Gastrocnemius medialis (tissue), 4 donors: ENCODE measurements at regions not wholly inside any gene's neighbourhood (a gene's known extent, or its start where the extent isn't known, plus 50 kb on each side); places are given as distances from the start of the nearest gene placed in this dataset.

Source experiments
- ATAC-seq, 2 donors: fragments of 150-250 bp; one replicate each; pipeline ENCODE4 v1.9.1; 2016
- DNase-seq, 2 donors: peaks; one replicate each; pipeline ENCODE4 v3.0.0-alpha.2; 2019
- H3K27ac ChIP-seq, 4 donors: fragments of 200-600 bp; sonication (generic); 1 replicate in 1 of 4; 2 replicates in 3 of 4; pipeline ENCODE4 v1.5.1; 2016 to 2018; ENCODE audit warnings: mild to moderate bottlenecking in 2 of 4, moderate library complexity in 1 of 4
- H3K27me3 ChIP-seq, 3 donors: fragments of 200-600 bp; sonication (generic) in 2 of 3; 1 replicate in 1 of 3; 2 replicates in 2 of 3; pipeline versions ENCODE4 v1.5.1 to v1.6.0; 2016 to 2019; ENCODE audit warnings: mild to moderate bottlenecking in 1 of 3, moderate library complexity in 1 of 3
- H3K36me3 ChIP-seq, 2 donors: fragments of 200-600 bp; sonication (generic) in 1 of 2; one replicate each; pipeline ENCODE4 v1.5.1; 2017 to 2018
- H3K4me1 ChIP-seq, 2 donors: fragments of 200-600 bp; sonication (generic) in 1 of 2; one replicate each; pipeline ENCODE4 v1.5.1; 2016 to 2017; ENCODE audit warnings: mild to moderate bottlenecking in 2 of 2
- H3K4me3 ChIP-seq, 4 donors: fragments of 200-600 bp; sonication (generic) in 3 of 4; 1 replicate in 1 of 4; 2 replicates in 3 of 4; pipeline ENCODE4 v1.5.1; 2016 to 2019; ENCODE audit warnings: mild to moderate bottlenecking in 2 of 4
- H3K9me3 ChIP-seq, 3 donors: fragments of 200-600 bp; sonication (generic) in 2 of 3; 1 replicate in 1 of 3; 2 replicates in 2 of 3; pipeline ENCODE4 v1.5.1; 2016 to 2019
- POLR2A ChIP-seq, 2 donors: fragments of 450-650 bp; IDR thresholded peaks; one replicate each; pipeline ENCODE4 v1.6.1; 2017; ENCODE audit warnings: antibody characterized with exemption in 2 of 2, mild to moderate bottlenecking in 2 of 2, moderate library complexity in 2 of 2
- in situ Hi-C, 4 donors: fragments of 200-750 bp; cut with MboI; loops; one replicate each; pipeline versions ENCODE4 v1.15.0 to v1.8.0; 2017; ENCODE audit warnings: low sequenced_read_pairs in 4 of 4
- intact Hi-C: fragments of 100-400 bp; cut with DNase I; formaldehyde crosslinking; loops from one replicate; pipeline ENCODE4 v1.15.1; 2023; ENCODE audit warnings: low total_unique reads
- TF ChIP-seq, protein P1 (sequence below), 5 experiments: fragments of 450-650 bp in 3 of 5; fragments of 200-600 bp in 2 of 5; sonication (generic) in 2 of 5; IDR thresholded peaks in 4 of 5; conservative IDR thresholded peaks in 1 of 5; 1 replicate in 4 of 5; 2 replicates in 1 of 5; pipeline ENCODE4 v1.5.1; 2016 to 2019; ENCODE audit warnings: antibody characterized with exemption in 5 of 5, mild to moderate bottlenecking in 3 of 5, moderate library complexity in 3 of 5

DNA sequence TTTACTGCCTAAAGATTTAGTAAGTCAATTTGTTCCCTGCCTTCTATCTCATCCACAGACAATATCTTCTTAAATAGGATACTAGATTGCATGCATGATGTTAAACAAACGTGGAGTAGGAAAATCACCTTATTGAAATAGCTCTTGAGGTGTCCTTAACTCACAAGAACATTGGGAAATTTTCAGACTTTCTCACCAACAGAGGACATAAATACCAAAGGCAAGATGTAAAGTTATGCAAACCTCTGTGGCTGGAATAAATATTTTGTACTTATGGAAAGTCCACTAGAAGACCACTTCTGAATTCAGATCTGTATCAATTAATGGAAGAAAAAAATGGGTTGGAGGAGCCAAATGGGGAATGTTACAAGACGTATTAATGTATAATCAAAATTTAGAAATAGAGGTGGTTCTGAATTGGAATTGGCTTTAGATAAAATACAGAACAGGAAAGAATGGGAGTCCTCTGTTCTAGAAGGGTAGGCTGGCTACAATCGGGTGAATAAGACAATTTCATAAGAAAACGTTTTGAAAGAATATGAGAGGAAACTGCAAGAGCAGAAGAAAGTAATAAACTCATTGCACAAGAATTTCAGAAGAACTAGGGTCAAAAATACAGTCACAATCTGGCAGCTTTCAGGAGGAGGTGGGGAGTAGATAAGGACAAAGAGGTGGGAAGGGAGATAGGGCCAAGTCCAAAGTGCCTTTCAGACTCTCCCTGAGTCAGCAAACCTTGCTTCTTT, 69.3 kb upstream of the FN1 start:
- no peak for DNase-seq
- TF ChIP-seq, protein P1, sequence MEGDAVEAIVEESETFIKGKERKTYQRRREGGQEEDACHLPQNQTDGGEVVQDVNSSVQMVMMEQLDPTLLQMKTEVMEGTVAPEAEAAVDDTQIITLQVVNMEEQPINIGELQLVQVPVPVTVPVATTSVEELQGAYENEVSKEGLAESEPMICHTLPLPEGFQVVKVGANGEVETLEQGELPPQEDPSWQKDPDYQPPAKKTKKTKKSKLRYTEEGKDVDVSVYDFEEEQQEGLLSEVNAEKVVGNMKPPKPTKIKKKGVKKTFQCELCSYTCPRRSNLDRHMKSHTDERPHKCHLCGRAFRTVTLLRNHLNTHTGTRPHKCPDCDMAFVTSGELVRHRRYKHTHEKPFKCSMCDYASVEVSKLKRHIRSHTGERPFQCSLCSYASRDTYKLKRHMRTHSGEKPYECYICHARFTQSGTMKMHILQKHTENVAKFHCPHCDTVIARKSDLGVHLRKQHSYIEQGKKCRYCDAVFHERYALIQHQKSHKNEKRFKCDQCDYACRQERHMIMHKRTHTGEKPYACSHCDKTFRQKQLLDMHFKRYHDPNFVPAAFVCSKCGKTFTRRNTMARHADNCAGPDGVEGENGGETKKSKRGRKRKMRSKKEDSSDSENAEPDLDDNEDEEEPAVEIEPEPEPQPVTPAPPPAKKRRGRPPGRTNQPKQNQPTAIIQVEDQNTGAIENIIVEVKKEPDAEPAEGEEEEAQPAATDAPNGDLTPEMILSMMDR (IDR thresholded peaks at IDR 0.05 in 4 of 5, conservative IDR thresholded peaks at IDR 0.05 in 1 of 5): no peak
- no peak for TF ChIP-seq POLR2A (IDR thresholded peaks at IDR 0.05)
- no peak overlapping the region for H3K27ac ChIP-seq
- no peak for ATAC-seq
- in situ Hi-C loops (no loop called here), intact Hi-C loops (no loop called here)
- no peaks in the 10 kb centered on the region for H3K36me3 ChIP-seq
- H3K9me3 ChIP-seq: no peaks in the 10 kb centered on the region
- H3K4me1 ChIP-seq: no peaks in the 10 kb centered on the region
- no peak overlapping the region for H3K4me3 ChIP-seq
- H3K27me3 ChIP-seq: no peaks in the 10 kb centered on the region

DNA sequence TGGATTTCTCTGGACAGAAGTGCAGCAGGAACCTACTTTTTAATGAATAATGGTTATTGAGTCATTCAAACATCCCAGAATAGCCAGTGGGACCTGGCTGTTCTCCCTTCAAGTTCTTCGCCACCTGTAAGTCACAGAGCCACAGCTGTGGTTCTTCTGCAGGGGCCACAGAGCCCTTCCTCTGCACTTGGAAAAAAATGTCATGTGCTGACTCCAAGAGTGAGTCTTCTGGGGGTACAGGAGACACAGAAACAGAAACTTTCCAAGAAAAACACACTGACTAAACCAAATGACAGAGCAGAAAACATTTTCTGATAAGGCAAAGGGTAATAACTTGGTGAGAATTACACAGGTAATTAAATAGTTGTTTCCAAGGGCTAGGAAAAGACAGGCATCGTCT, 68.7 kb upstream of the FN1 start:
- H3K4me1 ChIP-seq: no peaks in the 10 kb centered on the region
- no peak overlapping the region for H3K4me3 ChIP-seq
- intact Hi-C loops: no loop called here
- no peaks in the 10 kb centered on the region for H3K27me3 ChIP-seq
- ATAC-seq (no peak), DNase-seq (no peak)
- no peaks in the 10 kb centered on the region for H3K9me3 ChIP-seq
- no peaks in the 10 kb centered on the region for H3K36me3 ChIP-seq
- no peak for TF ChIP-seq POLR2A (IDR thresholded peaks at IDR 0.05)
- TF ChIP-seq, protein P1 (IDR thresholded peaks at IDR 0.05 in 4 of 5, conservative IDR thresholded peaks at IDR 0.05 in 1 of 5): no peak
- in situ Hi-C loops: no loop called here
- no peak overlapping the region for H3K27ac ChIP-seq

DNA sequence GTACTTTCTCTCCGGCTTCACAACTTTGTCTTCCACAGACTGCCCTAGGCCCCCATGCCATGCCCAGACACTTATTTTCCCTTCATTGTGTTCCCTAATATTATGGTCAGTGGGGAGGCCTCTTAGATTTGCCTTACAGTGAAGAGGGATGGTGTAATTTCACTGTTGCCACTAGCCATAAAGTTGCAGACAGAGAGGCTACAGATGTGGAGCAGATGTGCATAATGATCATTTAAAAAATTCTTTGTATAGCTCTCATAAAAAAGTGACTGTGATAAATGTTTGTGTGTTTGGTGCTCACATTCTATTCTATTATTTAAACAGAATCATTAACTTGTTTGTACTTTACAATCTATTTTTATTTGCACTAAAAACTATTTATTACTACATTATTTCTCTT, 67.5 kb upstream of the FN1 start:
- in situ Hi-C loops: no loop called here
- no peak for ATAC-seq
- intact Hi-C loops: no loop called here
- no peak for DNase-seq
- Histone ChIP-seq H3K4me1 (no peaks in the 10 kb centered on the region), H3K36me3 (no peaks in the 10 kb centered on the region), H3K27me3 (no peaks in the 10 kb centered on the region), H3K27ac (no peak overlapping the region), H3K9me3 (no peaks in the 10 kb centered on the region), H3K4me3 (no peak overlapping the region)
- TF ChIP-seq, protein P1 (IDR thresholded peaks at IDR 0.05 in 4 of 5, conservative IDR thresholded peaks at IDR 0.05 in 1 of 5): no peak
- no peak for TF ChIP-seq POLR2A (IDR thresholded peaks at IDR 0.05)

DNA sequence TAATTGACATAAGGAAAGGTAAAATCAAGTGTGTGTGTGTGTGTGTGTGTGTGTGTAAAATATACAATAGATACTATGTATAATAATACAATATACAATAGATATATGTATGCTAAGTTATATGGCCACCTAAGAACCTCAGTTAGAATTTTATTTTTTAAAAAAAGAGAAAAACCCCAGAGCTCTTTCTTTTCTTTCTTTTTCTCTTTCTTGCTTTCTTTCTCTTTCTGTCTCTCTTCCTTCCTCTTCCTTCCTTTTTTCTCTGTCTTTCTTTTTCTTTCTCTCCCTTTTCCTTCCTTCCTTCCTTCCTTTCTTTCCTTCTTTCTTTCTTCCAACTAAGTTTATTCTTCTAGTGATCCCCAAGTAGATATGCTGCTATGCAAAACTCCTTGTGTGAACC, 64.6 kb upstream of the FN1 start:
- Histone ChIP-seq H3K27me3 (no peaks in the 10 kb centered on the region), H3K27ac (no peak overlapping the region), H3K4me1 (no peaks in the 10 kb centered on the region), H3K4me3 (no peak overlapping the region), H3K9me3 (no peaks in the 10 kb centered on the region), H3K36me3 (no peaks in the 10 kb centered on the region)
- intact Hi-C loops (no loop called here), in situ Hi-C loops (no loop called here)
- TF ChIP-seq, protein P1 (IDR thresholded peaks at IDR 0.05 in 4 of 5, conservative IDR thresholded peaks at IDR 0.05 in 1 of 5): no peak
- no peak for TF ChIP-seq POLR2A (IDR thresholded peaks at IDR 0.05)
- ATAC-seq: no peak
- no peak for DNase-seq

DNA sequence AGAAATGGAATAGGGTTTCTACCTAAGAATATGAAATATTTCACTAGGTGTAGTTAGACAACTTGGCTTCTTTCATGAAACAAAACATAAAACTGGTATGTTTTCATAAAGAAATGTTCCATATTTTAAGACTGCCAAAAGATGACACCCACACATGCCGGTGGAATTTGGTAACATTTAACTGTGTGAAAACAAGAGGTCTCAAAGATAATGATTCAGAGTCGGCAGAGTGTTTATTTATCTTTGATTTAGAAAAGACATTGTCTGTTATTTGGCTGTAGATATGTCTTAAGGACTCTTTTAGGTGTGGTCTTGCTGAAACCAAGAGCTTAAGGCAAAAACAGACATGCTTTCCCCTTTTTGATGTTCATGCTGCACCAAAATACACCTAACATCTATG, 63.5 kb upstream of the FN1 start:
- H3K27me3 ChIP-seq: no peaks in the 10 kb centered on the region
- no peak overlapping the region for H3K27ac ChIP-seq
- ATAC-seq (no peak), DNase-seq (no peak)
- intact Hi-C loops: no loop called here
- no peak for TF ChIP-seq POLR2A (IDR thresholded peaks at IDR 0.05)
- TF ChIP-seq, protein P1 (IDR thresholded peaks at IDR 0.05 in 4 of 5, conservative IDR thresholded peaks at IDR 0.05 in 1 of 5): no peak
- H3K36me3 ChIP-seq: no peaks in the 10 kb centered on the region
- H3K9me3 ChIP-seq: no peaks in the 10 kb centered on the region
- in situ Hi-C loops: no loop called here
- no peak overlapping the region for H3K4me3 ChIP-seq
- H3K4me1 ChIP-seq: no peaks in the 10 kb centered on the region
